GM12892 (cell line): ENCODE measurements at regions not wholly inside any gene's neighbourhood (a gene's known extent, or its start where the extent isn't known, plus 50 kb on each side); places are given as distances from the start of the nearest gene placed in this dataset.

ENCODE experiments used
- POLR2A ChIP-seq: IDR thresholded peaks from 2 replicates; pipeline ENCODE4 v1.6.1; 2011; ENCODE audit warnings: low read depth, low read length, control low read depth
- POLR2AphosphoS5 ChIP-seq: IDR thresholded peaks from 2 replicates; pipeline ENCODE4 v1.6.1; 2011; ENCODE audit warnings: low read depth, low read length, control low read depth
- TAF1 ChIP-seq: IDR thresholded peaks from 2 replicates; pipeline ENCODE4 v1.6.1; 2011; ENCODE audit warnings: low read depth, mild to moderate bottlenecking, control low read depth, low read length, borderline replicate concordance

GRCh38 chr5:165407352-165407751 is 1901.9 kb downstream of the MAT2B start:
- no peak for TF ChIP-seq POLR2A
- TF ChIP-seq POLR2AphosphoS5, result no peak
- no peak for TF ChIP-seq TAF1
